Stimulated activated CD8-positive, alpha-beta memory T cell treated with anti-CD3 and anti-CD28 coated beads, Interleukin-12 subunit alpha, Interleukin-12 subunit beta, amount 100 ng/mL, for 24 hours (primary cell): ENCODE measurements at regions not wholly inside any gene's neighbourhood (a gene's known extent, or its start where the extent isn't known, plus 50 kb on each side); places are given as distances from the start of the nearest gene placed in this dataset.
"Not testable (repeated sequence)": the region's sequence is repeated elsewhere in the genome, so short reads cannot be mapped to it uniquely, and the experiment has no call there.

Experiments used
- DNase-seq: peaks from one replicate; pipeline ENCODE4 v3.0.0-alpha.2; 2020; ENCODE audit errors: extremely low read depth

- DNase-seq, result no peak
Measured at GRCh38 chr1:199220031-199220430, 581.2 kb downstream of the PTPRC start.

- DNase-seq, result no peak
Measured at GRCh38 chr1:199221371-199222150, 582.7 kb downstream of the PTPRC start.

- no peak for DNase-seq
Measured at GRCh38 chr1:199223936-199224335, 585.1 kb downstream of the PTPRC start.

GRCh38 chr1:199226163-199226562 lies 587.3 kb downstream of the PTPRC start:
- DNase-seq, result no peak

- DNase-seq, result no peak
Measured at GRCh38 chr1:199242147-199242546, 603.3 kb downstream of the PTPRC start.

- no peak for DNase-seq
Measured at GRCh38 chr1:199242601-199243000, 603.8 kb downstream of the PTPRC start.

- DNase-seq, result peak; percentile 25
Measured at GRCh38 chr1:199243423-199244061, 604.7 kb downstream of the PTPRC start.

- DNase-seq, result no peak
Measured at GRCh38 chr1:199245946-199246345, 607.1 kb downstream of the PTPRC start.

- no peak for DNase-seq
Measured at GRCh38 chr1:199246716-199247115, 607.9 kb downstream of the PTPRC start.

- no peak for DNase-seq
Measured at GRCh38 chr1:199247891-199248290, 609.1 kb downstream of the PTPRC start.

GRCh38 chr1:199254040-199254439 lies 615.2 kb downstream of the PTPRC start:
- DNase-seq, result not testable (repeated sequence)

- no peak for DNase-seq
Measured at GRCh38 chr1:199261328-199261727, 622.5 kb downstream of the PTPRC start.

GRCh38 chr1:199264283-199264682 lies 625.4 kb downstream of the PTPRC start:
- DNase-seq, result no peak

- DNase-seq, result no peak
Measured at GRCh38 chr1:199264911-199265310, 626.1 kb downstream of the PTPRC start.

GRCh38 chr1:199265319-199265718 lies 626.5 kb downstream of the PTPRC start:
- DNase-seq, result no peak

GRCh38 chr1:199269241-199269640 lies 630.4 kb downstream of the PTPRC start:
- no peak for DNase-seq

- DNase-seq, result no peak
Measured at GRCh38 chr1:199272139-199272544, 633.3 kb downstream of the PTPRC start.

GRCh38 chr1:199272628-199273086 lies 633.8 kb downstream of the PTPRC start:
- no peak for DNase-seq

GRCh38 chr1:199273837-199274379 lies 635.1 kb downstream of the PTPRC start:
- DNase-seq, result no peak

GRCh38 chr1:199279067-199279466 lies 640.2 kb downstream of the PTPRC start:
- DNase-seq, result no peak

GRCh38 chr1:199279872-199280645 lies 641.2 kb downstream of the PTPRC start:
- no peak for DNase-seq

- no peak for DNase-seq
Measured at GRCh38 chr1:199282751-199283305, 644.0 kb downstream of the PTPRC start.
